Panc1 (cell line): ENCODE measurements at regions not wholly inside any gene's neighbourhood (a gene's known extent, or its start where the extent isn't known, plus 50 kb on each side); places are given as distances from the start of the nearest gene placed in this dataset.

ENCODE experiments used
- ATAC-seq: fragments of 200-7000 bp; cut with Tn5 transposase; 2 replicates; pipeline ENCODE4 v1.9.1; 2020; ENCODE audit warnings: mild to moderate bottlenecking, moderate library complexity
- BruUV-seq: library from RNA; stranded (reverse); fragments of 400-500 nt; replicated peaks from 2 replicates; lab custom pipeline; 2021; lab: Mats Ljungman, UMichigan
- CTCF ChIA-PET: fragments of 300-600 bp; sonication (Branson Sonifier 250); formaldehyde crosslinking; loops from one replicate; lab custom pipeline; 2022; ENCODE audit warnings: antibody characterized with exemption; lab: Charles Lee
- POLR2A ChIA-PET: fragments of 300-600 bp; sonication (Branson Sonifier 250); formaldehyde crosslinking; loops from one replicate; lab custom pipeline; 2022; ENCODE audit warnings: antibody characterized with exemption; lab: Charles Lee
- DNase-seq: peaks from one replicate; pipeline ENCODE4 v3.0.0-alpha.2; 2010; ENCODE audit warnings: low read depth, low spot score
- H3K27ac ChIP-seq: 2 replicates; pipeline ENCODE4 v1.5.1; 2011; ENCODE audit warnings: mild to moderate bottlenecking, low read length, inconsistent platforms
- H3K27me3 ChIP-seq: fragments of 200-500 bp; sonication (Bioruptor generic); 2 replicates; pipeline ENCODE4 v1.6.0; 2014; ENCODE audit warnings: low read length, inconsistent platforms; ENCODE audit not compliant: control insufficient read depth, insufficient read depth
- H3K36me3 ChIP-seq: fragments of 200-500 bp; sonication (Bioruptor generic); 2 replicates; pipeline ENCODE4 v1.5.1; 2014; ENCODE audit warnings: inconsistent platforms, mild to moderate bottlenecking, low read length, moderate library complexity; ENCODE audit not compliant: control insufficient read depth, insufficient read depth
- H3K4me1 ChIP-seq: 2 replicates; pipeline ENCODE4 v1.5.1; 2011; ENCODE audit warnings: inconsistent platforms, mild to moderate bottlenecking, low read length, moderate library complexity; ENCODE audit not compliant: control insufficient read depth, insufficient read depth
- H3K4me3 ChIP-seq, 2 experiments: 2 replicates each; pipeline ENCODE4 v1.5.1; 2011 to 2012; ENCODE audit warnings: low read depth in 2 of 2, low read length in 2 of 2, mild to moderate bottlenecking in 2 of 2, inconsistent platforms in 1 of 2, moderate library complexity in 1 of 2
- H3K9me3 ChIP-seq: fragments of 200-500 bp; sonication (Bioruptor generic); 2 replicates; pipeline ENCODE4 v1.5.1; 2014; ENCODE audit warnings: low read depth, mild to moderate bottlenecking, inconsistent platforms, low read length, moderate library complexity; ENCODE audit not compliant: control insufficient read depth, insufficient read depth
- POLR2AphosphoS5 ChIP-seq: IDR thresholded peaks from 2 replicates; pipeline ENCODE4 v1.6.1; 2012; ENCODE audit warnings: mild to moderate bottlenecking, low read depth, low read length, moderate library complexity
- SIN3A ChIP-seq: IDR thresholded peaks from 2 replicates; pipeline ENCODE4 v1.6.1; 2012; ENCODE audit warnings: low read depth, mild to moderate bottlenecking, low read length, moderate library complexity, borderline replicate concordance; ENCODE audit not compliant: insufficient read depth
- TCF7L2 ChIP-seq: IDR thresholded peaks from 2 replicates; pipeline ENCODE4 v1.6.1; 2011; ENCODE audit warnings: mild to moderate bottlenecking, low read depth, low read length, inconsistent platforms
- in situ Hi-C: cut with HindIII; loops from 2 replicates; pipeline ENCODE4 v1.10.0; 2016; ENCODE audit warnings: low sequenced_read_pairs, low pct_unique_long_range_greater_than_20kb
- intact Hi-C: fragments of 100-400 bp; cut with micrococcal nuclease; formaldehyde crosslinking; loops from one replicate; pipeline ENCODE4 v1.10.0; 2022; ENCODE audit not compliant: unreplicated experiment
- TF ChIP-seq, protein P1 (sequence below), 2 experiments: IDR thresholded peaks; 2 replicates each; pipeline ENCODE4 v1.6.1; 2011 to 2012; ENCODE audit warnings: low read depth in 2 of 2, control low read depth in 1 of 2, low read length in 1 of 2, mild to moderate bottlenecking in 1 of 2, moderate library complexity in 1 of 2; ENCODE audit not compliant: insufficient read depth in 1 of 2
- TF ChIP-seq, protein P2 (sequence below): fragments of 450-650 bp; IDR thresholded peaks from 2 replicates; pipeline ENCODE4 v1.5.1; 2017; ENCODE audit warnings: mild to moderate bottlenecking

DNA sequence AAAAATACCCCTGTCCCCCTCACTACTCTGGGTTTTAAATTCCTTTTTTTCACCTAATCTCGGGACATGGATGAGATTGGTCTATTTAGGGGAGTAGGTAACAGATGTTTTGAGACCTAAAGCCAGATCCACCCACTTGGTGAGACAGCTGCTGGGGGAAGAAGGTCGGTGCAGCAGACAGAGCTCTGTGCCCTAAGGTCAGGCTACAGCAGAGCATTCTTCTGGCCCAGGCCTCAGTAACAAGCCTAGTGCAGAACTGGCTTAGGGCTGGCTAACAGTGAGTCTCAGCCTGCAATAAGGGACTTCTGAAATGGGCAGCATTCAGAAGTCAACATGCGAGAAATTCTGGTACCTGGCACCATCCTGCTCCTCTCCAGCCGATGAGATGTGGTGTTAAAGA is 444.9 kb upstream of the KIRREL3 start:
- Histone ChIP-seq H3K4me3 (no peak overlapping the region), H3K9me3 (no peaks in the 10 kb centered on the region), H3K27ac (no peak overlapping the region), H3K27me3 (no peaks in the 10 kb centered on the region; the same call in 1 of the 2 replicates), H3K36me3 (no peaks in the 10 kb centered on the region), H3K4me1 (no peaks in the 10 kb centered on the region)
- intact Hi-C loops (no loop called here), in situ Hi-C loops (no loop called here)
- DNase-seq, result no peak
- CTCF ChIA-PET, result no interaction called here
- TF ChIP-seq TCF7L2 (no peak), POLR2AphosphoS5 (no peak), SIN3A (no peak)
- TF ChIP-seq, protein P1, sequence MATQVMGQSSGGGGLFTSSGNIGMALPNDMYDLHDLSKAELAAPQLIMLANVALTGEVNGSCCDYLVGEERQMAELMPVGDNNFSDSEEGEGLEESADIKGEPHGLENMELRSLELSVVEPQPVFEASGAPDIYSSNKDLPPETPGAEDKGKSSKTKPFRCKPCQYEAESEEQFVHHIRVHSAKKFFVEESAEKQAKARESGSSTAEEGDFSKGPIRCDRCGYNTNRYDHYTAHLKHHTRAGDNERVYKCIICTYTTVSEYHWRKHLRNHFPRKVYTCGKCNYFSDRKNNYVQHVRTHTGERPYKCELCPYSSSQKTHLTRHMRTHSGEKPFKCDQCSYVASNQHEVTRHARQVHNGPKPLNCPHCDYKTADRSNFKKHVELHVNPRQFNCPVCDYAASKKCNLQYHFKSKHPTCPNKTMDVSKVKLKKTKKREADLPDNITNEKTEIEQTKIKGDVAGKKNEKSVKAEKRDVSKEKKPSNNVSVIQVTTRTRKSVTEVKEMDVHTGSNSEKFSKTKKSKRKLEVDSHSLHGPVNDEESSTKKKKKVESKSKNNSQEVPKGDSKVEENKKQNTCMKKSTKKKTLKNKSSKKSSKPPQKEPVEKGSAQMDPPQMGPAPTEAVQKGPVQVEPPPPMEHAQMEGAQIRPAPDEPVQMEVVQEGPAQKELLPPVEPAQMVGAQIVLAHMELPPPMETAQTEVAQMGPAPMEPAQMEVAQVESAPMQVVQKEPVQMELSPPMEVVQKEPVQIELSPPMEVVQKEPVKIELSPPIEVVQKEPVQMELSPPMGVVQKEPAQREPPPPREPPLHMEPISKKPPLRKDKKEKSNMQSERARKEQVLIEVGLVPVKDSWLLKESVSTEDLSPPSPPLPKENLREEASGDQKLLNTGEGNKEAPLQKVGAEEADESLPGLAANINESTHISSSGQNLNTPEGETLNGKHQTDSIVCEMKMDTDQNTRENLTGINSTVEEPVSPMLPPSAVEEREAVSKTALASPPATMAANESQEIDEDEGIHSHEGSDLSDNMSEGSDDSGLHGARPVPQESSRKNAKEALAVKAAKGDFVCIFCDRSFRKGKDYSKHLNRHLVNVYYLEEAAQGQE (IDR thresholded peaks at IDR 0.05; ENCODE audit: insufficient read depth in 1 of 2, low read depth in 2 of 2, low read length in 1 of 2), result no peak
- TF ChIP-seq, protein P2, sequence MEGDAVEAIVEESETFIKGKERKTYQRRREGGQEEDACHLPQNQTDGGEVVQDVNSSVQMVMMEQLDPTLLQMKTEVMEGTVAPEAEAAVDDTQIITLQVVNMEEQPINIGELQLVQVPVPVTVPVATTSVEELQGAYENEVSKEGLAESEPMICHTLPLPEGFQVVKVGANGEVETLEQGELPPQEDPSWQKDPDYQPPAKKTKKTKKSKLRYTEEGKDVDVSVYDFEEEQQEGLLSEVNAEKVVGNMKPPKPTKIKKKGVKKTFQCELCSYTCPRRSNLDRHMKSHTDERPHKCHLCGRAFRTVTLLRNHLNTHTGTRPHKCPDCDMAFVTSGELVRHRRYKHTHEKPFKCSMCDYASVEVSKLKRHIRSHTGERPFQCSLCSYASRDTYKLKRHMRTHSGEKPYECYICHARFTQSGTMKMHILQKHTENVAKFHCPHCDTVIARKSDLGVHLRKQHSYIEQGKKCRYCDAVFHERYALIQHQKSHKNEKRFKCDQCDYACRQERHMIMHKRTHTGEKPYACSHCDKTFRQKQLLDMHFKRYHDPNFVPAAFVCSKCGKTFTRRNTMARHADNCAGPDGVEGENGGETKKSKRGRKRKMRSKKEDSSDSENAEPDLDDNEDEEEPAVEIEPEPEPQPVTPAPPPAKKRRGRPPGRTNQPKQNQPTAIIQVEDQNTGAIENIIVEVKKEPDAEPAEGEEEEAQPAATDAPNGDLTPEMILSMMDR, result no peak
- BruUV-seq, result no TSS peak
- POLR2A ChIA-PET, result no interaction called here
- no peak for ATAC-seq

DNA sequence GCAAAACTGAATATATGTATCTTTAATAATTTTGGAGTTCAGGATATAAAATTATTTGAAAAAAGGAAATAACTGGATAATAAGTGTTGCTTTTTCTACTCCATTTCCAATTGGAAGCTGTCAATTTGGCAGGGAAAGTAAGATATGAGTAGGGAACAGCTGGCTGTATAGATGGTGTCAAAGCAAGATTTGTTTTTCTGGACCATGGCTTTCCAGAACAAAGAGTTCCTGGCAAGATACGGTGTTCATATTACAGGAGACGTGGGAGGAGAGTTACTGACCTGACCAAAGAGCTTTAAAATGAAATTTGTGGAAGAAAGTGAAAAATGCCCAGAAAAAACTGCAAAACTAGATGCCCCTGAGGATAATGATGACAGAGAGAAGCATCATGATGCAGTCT is 442.7 kb upstream of the KIRREL3 start:
- ChIA-PET POLR2A (no interaction called here), CTCF (no interaction called here)
- Histone ChIP-seq H3K36me3 (no peaks in the 10 kb centered on the region), H3K27ac (no peak overlapping the region), H3K4me3 (no peak overlapping the region), H3K4me1 (no peaks in the 10 kb centered on the region), H3K27me3 (no peaks in the 10 kb centered on the region), H3K9me3 (no peaks in the 10 kb centered on the region)
- ATAC-seq (no peak), DNase-seq (no peak)
- BruUV-seq, result no TSS peak
- TF ChIP-seq, protein P1 (IDR thresholded peaks at IDR 0.05; ENCODE audit: insufficient read depth in 1 of 2, low read depth in 2 of 2, low read length in 1 of 2), result no peak
- TF ChIP-seq SIN3A (no peak), POLR2AphosphoS5 (no peak), TCF7L2 (no peak)
- TF ChIP-seq, protein P2, result no peak
- intact Hi-C loops (no loop called here), in situ Hi-C loops (no loop called here)
